HG02798 (cell line): ENCODE measurements at regions not wholly inside any gene's neighbourhood (a gene's known extent, or its start where the extent isn't known, plus 50 kb on each side); places are given as distances from the start of the nearest gene placed in this dataset.

ENCODE experiments used
- ATAC-seq: cut with Tn5 transposase; IDR thresholded peaks from one replicate; pipeline ENCODE4 v1.9.1; 2021; ENCODE audit warnings: mild to moderate bottlenecking; ENCODE audit not compliant: unreplicated experiment, poor library complexity

DNA sequence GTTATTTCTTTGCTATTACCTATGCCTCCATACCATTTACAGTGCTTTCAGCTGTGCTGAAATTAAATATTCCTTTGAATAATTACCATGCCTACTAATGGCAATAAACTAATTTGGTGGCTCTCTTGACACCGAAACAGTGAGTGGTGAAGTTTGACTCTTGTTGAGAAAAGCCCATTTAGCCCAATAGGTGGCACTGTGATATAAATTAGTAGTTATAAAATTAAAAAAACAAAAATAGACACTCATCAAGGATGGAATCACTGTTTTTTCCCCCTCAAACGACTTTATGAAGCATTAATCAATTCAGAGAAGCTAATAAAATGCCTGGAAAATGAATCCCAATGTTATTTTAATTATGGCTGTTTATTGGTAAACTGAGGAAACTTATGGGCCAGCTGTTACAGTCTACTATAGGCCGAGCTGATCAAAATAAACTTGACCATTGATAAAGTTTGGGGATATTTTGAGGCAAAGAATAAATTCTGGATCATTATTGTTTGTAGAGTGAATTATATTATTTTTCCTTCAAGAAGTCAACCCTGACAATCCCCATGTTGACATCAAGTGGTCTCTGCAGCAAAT is 339.6 kb downstream of the TRIB2 start:
- ATAC-seq = no peak

DNA sequence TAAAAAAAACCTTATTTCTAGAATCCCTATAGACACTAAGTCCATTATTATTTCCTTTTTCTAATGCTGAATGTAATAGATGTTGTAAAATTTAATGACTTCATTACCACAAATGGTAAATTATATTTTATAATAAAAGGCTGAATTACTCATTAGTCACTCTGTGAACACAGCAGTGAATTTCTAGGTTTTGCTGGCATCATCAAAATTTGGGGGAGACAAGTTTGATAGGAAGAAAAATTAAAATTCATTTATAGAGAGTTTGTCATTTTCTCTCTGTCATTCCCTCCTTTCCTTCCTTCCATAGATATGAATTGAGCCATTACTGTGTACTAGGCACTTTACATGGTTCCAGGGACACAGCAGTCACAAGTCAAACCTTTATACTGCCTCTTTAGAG is 340.9 kb downstream of the TRIB2 start:
- no peak for ATAC-seq

DNA sequence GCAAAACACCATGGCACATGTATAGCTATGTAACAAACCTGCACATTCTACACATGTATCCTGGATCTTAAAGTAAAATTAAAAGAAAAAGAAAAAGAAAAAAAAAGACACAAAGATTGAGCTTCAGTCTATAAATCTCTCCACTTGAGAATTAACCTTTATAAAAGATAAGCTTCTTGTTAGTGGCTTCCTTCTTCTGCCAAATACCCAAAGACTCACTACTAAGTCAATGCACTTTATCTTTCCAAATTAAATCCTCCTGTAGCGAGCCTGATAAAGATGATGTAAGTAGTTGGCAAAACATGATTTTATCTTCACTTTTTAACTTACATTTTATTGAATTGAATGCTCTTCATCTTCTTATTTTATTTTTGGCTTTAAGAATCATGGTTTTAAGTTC is 349.9 kb downstream of the TRIB2 start:
- ATAC-seq = no peak

DNA sequence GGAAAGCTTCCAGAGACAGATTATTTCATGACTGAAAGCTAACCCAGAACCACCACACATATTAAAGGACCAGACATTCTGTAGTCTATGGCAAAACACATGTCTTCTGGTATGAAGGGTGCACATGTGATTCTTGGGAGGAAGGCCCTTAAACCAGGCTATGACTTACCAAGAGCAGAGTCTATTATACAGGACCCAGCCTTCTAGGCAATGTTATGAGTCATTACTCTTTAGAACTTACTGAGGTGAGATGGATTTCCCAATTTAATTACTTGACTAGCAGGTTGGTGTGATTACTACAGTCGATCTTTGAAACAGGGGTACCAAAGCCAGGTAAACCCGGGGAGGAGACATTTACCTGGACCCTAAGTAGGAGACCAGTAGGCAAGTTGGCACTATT is 350.8 kb downstream of the TRIB2 start:
- ATAC-seq = no peak

DNA sequence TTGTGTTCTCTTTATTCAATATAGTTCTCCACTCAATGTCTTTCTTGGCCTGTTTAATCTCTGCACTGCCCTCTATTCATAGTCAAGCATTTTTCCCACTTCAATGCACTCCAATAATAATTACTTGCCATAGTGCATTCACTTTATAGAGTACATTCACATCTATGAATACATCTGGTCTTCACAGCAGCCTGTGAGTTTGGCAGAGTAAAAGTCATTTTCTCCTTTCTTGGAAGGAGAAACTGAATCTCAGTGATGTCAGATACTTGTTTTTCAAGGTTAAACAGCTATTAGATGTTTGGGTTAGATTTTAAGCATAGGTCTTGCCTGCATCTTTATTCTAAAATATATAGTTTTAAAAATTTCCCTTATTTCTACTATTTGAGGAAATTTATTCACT is 373.2 kb downstream of the TRIB2 start:
- no peak for ATAC-seq

DNA sequence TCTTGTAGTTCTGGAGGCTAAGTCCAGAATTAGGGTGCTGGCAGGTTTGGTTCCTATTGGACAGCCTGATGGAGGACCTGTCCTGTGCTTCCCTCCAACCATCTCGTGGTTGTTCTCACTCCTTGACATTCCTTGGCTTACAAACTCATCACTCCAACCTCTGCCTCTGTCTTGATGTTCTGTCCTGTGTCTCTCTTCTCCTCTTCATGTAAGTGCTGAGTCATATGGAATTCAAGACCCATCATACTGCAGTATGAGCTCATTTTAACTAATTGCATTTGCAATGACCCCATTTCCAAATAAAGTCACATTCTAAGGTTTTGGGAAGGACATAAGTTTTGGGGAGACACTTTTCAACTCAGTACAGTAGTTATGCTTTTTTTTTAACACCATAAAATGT is 374.7 kb downstream of the TRIB2 start:
- no peak for ATAC-seq

DNA sequence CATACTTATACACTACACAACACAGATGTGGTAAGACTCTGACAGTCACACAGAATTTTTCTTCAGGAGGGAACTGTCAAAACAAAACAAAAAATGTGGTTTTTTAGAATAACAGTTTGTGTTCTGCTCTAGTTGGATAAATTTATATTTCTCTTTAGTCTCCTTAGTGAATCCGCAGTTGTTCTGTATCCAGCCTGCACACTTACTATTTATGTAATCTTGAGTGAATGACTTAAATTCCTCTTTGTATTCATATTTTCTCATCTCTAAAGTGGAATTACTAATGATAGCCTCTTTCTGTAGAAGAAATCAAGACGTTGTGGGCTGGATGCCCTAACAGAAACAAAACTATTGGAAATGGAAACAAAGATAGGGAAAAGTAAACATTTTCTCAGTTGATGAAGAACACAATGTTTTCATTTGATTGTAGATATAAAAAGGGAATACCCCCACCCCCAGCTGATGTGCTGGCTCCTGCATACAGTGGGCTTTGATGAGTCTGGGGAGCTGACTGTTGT is 375.2 kb downstream of the TRIB2 start:
- ATAC-seq = no peak

DNA sequence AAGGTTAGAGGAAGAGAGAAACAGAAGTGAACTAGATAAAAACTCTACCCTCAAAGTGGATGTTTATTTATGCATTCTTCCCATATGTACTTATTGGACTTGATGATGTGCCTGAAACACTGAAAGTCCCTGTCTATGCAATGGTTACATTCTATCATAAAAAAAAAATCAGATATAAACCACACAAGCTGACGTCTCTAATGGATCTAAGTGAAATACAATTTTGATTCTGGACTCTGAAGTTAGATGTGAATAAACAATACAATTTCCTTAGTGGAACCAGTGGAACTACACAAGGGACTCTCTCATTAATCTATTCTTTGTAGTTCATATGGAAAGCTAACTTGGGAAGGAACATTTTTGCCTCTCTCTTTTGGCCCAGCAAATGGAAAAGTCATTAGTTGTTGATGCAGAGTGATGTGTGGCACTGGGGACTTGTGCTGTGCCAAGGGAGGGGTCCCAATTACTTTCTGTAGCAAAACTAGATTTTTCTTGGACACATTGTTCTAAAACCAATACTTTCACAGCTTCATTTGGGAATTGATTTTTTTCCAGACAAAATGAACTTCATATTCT is 376.8 kb downstream of the TRIB2 start:
- no peak for ATAC-seq

DNA sequence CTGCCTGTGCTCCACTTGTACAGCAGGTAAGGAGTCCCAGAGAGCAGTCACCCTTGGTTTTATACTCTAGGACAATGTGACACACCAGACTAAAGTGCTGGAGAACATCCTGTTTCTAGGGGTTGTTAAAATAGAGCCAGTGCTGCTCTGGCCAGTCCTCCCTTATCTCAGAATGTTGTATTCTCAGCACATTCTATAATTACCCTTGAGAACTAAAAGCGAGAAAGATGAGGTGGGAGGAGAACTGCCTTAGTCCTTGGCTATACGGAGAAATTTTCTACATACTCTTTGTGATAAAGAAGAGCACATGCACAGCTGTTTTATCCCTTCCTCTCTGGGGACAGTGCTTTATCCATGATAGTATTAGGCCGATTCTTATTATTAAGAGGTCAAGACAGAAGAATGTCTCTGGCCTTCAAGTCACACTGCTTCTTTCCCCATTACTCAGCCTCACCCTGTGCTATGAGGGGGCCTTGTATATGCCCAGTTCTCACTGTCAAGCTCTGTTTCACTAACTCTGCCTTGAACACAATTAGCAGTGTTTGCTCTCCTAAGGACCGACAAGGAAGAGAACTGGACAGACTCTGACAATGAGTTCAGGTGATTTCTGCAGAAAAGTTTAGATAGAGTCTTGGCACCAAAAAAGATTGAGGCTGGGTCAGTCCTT is 385.8 kb downstream of the TRIB2 start:
- ATAC-seq = no peak

DNA sequence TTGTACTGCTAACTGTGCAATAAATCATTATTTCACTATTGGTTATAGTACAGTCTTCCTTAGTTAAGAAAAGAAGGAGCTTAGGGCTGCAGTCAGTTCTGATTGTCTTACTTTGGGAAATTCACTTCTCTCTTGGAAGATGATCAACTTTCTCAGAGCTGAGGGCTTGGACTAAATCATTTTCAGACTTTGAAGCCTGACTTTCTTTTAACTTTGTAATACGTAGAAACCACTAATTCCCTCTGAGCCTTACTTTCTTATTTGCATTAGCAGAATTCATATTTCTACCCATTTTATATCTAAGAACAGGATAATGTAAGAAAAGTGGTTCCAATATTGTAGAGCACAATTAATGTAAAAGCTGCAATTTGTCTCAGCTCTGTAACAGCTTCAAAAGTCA is 386.4 kb downstream of the TRIB2 start:
- ATAC-seq = no peak

DNA sequence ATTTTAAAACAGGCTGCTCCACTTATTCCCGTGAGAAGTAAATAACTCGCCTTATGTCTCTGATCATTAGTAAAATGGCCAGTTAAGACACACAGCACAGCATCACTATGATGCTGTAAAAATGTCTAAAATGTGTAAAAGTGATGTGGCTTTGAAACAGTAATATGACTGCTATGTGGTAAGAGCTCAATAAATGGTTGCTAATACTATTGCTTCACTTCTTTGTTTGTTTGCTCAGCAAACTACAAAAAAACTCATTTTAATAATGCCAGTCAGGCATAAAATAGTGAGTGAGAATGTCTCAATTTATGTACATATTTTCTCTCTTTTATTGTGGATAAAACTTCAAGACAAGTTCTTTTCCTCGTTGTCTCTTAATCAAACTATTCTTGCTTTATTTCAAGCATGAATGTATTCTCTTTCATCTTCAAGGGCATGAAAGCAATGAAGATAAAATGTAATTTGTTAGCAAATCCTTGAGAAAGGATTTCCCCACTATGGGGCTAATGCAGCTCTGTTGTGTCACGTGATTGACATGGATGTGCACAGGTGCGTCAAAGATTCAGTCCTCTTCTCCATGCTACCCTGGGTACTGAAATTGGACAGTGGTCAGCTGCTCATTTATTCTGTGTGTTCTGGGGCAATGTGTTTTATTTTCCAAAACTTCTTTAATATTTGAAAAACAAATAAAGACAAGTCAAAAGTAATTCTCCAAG is 387.2 kb downstream of the TRIB2 start:
- ATAC-seq = no peak

DNA sequence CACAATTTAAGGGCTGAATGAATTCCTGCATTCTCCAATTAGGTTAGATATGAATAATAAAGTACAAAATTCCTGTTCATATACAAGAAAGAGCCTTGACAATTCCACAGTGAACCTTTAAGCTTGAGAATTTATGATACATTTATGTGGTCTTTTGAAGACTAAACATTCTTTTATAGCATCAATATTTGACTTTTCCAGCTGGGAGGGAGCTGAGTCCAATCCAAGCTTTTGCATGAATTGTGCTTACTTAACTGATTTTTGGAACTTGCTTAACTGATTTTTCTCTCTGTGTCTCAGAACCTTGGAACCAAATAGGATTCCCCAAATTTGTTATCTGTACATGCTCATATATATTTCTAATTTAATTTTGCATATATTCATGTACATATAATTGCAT is 388.0 kb downstream of the TRIB2 start:
- no peak for ATAC-seq

DNA sequence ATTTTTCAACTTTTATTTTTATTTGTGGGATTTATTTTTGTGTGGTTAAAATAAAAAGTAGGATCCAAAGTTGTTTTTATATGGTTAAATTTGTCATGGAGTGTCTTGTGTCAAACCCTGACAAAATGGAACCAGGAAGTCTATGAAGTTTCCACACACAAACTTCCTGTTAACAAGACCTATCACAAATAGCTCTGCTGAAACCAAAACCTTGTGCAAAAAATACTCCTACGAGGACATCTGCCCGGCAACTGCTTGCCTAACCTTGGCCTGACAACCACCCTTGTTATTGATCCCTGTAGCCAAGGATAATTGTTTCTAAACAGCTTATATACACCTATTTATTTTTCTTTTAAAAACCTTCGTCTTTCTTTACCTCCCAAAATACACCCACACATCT is 389.6 kb downstream of the TRIB2 start:
- ATAC-seq = no peak

DNA sequence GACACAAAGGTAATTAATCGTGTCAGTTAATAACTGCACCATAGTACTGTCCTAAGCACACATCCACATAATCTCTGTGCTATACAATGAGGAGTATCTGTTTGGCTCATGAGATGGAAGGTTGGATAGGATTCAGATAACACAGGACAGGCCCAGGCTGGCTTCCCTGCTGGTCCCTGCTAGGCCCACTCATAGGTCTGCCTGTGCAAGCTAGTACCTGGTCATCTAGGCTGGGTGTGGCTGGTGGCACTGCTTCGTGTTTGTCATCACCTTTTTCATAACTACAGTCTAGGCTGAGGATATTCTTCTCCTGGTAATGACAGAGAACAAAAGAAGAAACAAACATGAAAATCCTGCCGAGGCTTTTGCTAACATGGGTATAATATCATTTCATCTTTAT is 392.8 kb downstream of the TRIB2 start:
- ATAC-seq = no peak

DNA sequence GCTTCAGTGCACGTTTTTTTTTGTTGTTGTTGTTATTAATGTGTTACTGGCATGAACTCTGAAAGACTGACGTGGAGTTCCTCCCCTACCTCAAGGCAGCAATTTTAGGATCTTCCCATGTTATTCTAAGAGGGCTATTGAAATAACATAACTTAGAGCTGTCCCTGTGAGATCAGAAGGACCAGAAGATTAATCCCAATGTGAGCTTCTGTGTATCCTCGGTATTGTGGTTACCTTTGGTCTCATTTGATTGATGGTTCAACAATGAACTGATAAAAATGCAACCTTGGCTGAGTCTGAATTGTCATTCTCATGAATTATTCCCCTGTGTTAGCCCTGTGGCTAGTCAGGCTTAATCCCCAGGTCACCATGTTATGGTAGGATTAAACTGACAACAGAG is 394.1 kb downstream of the TRIB2 start:
- no peak for ATAC-seq

DNA sequence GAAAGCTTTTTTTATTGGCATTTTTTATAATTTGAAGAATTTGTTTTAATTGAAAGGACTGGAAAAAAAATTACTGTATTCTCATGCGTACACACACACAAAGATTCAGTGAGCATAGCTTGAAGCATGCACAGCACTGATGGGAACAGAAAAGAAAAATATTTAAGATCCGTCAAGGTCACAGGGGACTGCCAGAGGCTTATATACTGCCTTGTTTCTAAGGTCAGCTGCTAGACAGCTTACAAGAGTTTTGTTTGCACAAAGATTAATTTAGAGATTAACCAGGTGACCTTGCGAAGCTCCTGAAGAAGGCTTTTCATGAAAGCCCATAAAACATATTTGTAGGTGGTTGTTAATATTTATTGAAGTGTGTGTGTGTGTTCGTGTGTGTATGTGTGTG is 396.3 kb downstream of the TRIB2 start:
- ATAC-seq = no peak

DNA sequence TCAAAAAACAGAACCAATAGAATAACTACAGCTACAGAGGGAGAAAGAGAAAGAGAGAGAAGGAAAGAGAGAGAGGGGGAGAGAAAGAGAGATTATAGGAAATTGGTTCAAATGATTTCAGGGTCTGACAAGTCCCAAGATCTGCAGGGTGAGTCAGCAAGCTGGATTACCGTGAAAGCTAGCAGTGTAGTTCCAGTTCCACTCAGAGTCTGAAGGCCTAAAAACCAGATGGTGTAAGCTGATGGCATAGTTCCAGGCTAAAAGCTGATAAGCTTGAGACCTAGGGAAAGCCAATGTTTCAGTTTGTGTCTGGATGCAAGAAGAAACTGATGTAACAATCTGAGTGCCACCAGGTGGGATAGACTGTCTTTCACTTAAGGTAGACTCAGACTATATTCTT is 397.7 kb downstream of the TRIB2 start:
- ATAC-seq = no peak

DNA sequence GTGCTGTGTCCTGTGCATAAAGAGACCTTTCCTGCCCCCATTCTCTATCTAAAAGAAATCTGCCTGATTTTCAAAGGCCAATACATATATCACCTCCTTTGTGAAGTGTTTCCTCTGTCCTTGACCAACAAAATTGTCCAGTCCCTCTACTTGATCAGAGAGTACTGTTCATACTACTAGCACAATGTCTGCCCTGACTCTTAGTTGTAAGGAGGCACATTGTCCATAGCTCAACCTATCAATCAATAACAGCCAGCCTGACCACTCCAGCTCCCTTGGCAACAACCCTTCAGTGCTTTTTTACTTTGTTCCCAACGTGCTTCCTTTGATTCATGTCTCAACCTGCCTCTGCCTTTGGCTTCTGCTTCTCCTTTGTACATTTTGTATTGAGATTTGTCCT is 398.9 kb downstream of the TRIB2 start:
- ATAC-seq = no peak

DNA sequence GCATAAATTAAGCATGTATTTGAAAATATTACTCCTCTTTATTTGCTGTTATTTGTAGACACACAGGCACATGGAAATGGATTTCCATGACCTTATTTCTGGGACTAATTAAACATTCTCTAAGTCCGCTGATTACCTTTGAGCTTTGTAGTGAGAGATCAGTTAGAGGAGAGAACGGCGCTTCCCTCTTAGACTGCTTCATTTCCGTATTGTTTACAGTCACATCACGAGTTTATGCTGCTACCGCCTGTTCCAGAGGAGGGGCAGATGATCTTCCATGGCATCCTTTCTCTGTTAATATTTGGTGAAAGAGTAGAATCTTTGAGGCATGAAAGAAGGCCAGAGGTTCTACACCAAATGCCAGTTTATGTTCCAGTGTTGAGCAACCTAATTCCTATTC is 404.4 kb downstream of the TRIB2 start:
- no peak for ATAC-seq

DNA sequence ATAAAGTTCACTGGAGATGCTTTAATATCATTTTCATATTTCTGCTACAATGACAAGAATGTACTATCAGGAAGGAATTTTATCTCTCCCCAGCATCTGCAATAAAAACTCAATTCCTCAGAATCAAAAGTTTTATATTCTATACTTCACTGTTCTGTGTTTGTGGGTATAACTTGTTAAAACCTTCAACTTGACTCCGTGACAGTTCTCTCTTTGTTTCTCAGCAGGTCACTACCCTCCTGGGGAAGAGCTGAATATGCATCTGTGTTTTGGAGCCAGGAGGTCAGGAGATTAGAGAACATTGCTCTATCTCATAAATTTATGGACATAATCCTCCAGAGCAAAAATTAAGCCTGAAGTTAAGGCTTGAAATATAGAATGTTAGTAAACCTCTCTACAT is 411.4 kb downstream of the TRIB2 start:
- ATAC-seq = no peak

DNA sequence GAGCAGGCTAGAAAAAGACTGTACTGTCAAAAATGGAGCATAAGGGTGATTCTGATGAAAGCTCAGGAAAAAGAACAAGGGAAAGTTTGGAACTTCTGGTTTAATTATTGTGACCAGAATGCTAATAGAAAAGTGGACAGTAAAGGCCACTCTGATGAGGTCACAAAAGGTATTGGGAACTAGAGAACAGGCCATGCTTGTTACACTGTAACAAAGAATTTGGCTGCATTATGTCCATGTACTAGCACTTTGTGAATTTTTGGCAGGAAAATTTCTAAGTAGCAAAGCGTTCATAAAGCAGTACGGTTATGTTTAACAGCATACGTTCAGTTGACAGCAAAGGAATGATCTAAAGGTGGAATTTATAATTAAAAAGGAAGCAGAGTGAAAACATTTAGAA is 418.6 kb downstream of the TRIB2 start:
- no peak for ATAC-seq
